Choroid plexus epithelial cell (primary cell): ENCODE measurements at regions not wholly inside any gene's neighbourhood (a gene's known extent, or its start where the extent isn't known, plus 50 kb on each side); places are given as distances from the start of the nearest gene placed in this dataset.
"Not testable (repeated sequence)": the region's sequence is repeated elsewhere in the genome, so short reads cannot be mapped to it uniquely, and the experiment has no call there.

Experiments
- DNase-seq: peaks from one replicate; pipeline ENCODE4 v3.0.0-alpha.2; 2010; ENCODE audit warnings: low read depth
- H3K4me3 ChIP-seq: 2 replicates; pipeline ENCODE4 v1.5.1; 2011; ENCODE audit warnings: low read depth, mild to moderate bottlenecking, control low read depth, low read length, moderate library complexity
- CTCF ChIP-seq: conservative IDR thresholded peaks from 2 replicates; pipeline ENCODE4 v1.5.1; 2011; ENCODE audit warnings: low read depth, mild to moderate bottlenecking, control low read depth, inconsistent platforms, low read length, moderate library complexity

- H3K4me3 ChIP-seq = no peak overlapping the region
- TF ChIP-seq CTCF = no peak
- no peak for DNase-seq
Measured at GRCh38 chr7:68893411-68893810, 704.9 kb upstream of the AUTS2 start.

- not testable (repeated sequence) for H3K4me3 ChIP-seq, DNase-seq
Measured at GRCh38 chr7:68899156-68899555, 699.1 kb upstream of the AUTS2 start.

GRCh38 chr7:68900096-68900495 lies 698.2 kb upstream of the AUTS2 start:
- DNase-seq = no peak
- no peak for TF ChIP-seq CTCF
- H3K4me3 ChIP-seq = no peak overlapping the region

- peak; percentile 9 for DNase-seq
- no peak overlapping the region for H3K4me3 ChIP-seq
- TF ChIP-seq CTCF = no peak
Measured at GRCh38 chr7:68904630-68905029, 693.6 kb upstream of the AUTS2 start.

- no peak overlapping the region for H3K4me3 ChIP-seq
- no peak for TF ChIP-seq CTCF
- no peak for DNase-seq
Measured at GRCh38 chr7:68911754-68912153, 686.5 kb upstream of the AUTS2 start.

GRCh38 chr7:68914006-68914405 lies 684.3 kb upstream of the AUTS2 start:
- no peak for TF ChIP-seq CTCF
- DNase-seq = no peak

GRCh38 chr7:68917041-68917651 lies 681.1 kb upstream of the AUTS2 start:
- DNase-seq = no peak
- H3K4me3 ChIP-seq = no peak overlapping the region
- TF ChIP-seq CTCF = no peak

More at GRCh38 chr7:68914006-68914405, 684.3 kb upstream of the AUTS2 start:
- H3K4me3 ChIP-seq = no peak overlapping the region

GRCh38 chr7:68918621-68919020 lies 679.7 kb upstream of the AUTS2 start:
- TF ChIP-seq CTCF = no peak
- no peak overlapping the region for H3K4me3 ChIP-seq
- DNase-seq = no peak
